ENCODE measurements at regions not wholly inside any gene's neighbourhood (a gene's known extent, or its start where the extent isn't known, plus 50 kb on each side); places are given as distances from the start of the nearest gene placed in this dataset.

GRCh38 chr4:22873899-22874298 is 181.2 kb downstream of the GBA3 start:
- Mint-ChIP-seq H3K27me3 (ENCODE audit: unreplicated experiment) (no peaks in the 10 kb centered on the region), H3K4me1 (ENCODE audit: low read depth, unreplicated experiment) (no peaks in the 10 kb centered on the region), H3K36me3 (ENCODE audit: unreplicated experiment) (no peaks in the 10 kb centered on the region), H3K9me3 (ENCODE audit: unreplicated experiment) (no peaks in the 10 kb centered on the region), H3K4me3 (ENCODE audit: unreplicated experiment) (no peak overlapping the region), H3K27ac (ENCODE audit: unreplicated experiment) (no peak overlapping the region)
- TF ChIP-seq, protein P1, sequence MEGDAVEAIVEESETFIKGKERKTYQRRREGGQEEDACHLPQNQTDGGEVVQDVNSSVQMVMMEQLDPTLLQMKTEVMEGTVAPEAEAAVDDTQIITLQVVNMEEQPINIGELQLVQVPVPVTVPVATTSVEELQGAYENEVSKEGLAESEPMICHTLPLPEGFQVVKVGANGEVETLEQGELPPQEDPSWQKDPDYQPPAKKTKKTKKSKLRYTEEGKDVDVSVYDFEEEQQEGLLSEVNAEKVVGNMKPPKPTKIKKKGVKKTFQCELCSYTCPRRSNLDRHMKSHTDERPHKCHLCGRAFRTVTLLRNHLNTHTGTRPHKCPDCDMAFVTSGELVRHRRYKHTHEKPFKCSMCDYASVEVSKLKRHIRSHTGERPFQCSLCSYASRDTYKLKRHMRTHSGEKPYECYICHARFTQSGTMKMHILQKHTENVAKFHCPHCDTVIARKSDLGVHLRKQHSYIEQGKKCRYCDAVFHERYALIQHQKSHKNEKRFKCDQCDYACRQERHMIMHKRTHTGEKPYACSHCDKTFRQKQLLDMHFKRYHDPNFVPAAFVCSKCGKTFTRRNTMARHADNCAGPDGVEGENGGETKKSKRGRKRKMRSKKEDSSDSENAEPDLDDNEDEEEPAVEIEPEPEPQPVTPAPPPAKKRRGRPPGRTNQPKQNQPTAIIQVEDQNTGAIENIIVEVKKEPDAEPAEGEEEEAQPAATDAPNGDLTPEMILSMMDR (IDR thresholded peaks at IDR 0.05; ENCODE audit: partially characterized antibody, unreplicated experiment), result no peak
- no peak for DNase-seq

- Mint-ChIP-seq H3K9me3 (ENCODE audit: unreplicated experiment) (no peaks in the 10 kb centered on the region), H3K36me3 (ENCODE audit: unreplicated experiment) (no peaks in the 10 kb centered on the region), H3K4me3 (ENCODE audit: unreplicated experiment) (no peak overlapping the region), H3K4me1 (ENCODE audit: low read depth, unreplicated experiment) (no peaks in the 10 kb centered on the region), H3K27me3 (ENCODE audit: unreplicated experiment) (no peaks in the 10 kb centered on the region), H3K27ac (ENCODE audit: unreplicated experiment) (no peak overlapping the region)
- DNase-seq, result no peak
- TF ChIP-seq, protein P1 (IDR thresholded peaks at IDR 0.05; ENCODE audit: partially characterized antibody, unreplicated experiment), result no peak
Measured at GRCh38 chr4:22870847-22871449, 178.2 kb downstream of the GBA3 start.

DNA sequence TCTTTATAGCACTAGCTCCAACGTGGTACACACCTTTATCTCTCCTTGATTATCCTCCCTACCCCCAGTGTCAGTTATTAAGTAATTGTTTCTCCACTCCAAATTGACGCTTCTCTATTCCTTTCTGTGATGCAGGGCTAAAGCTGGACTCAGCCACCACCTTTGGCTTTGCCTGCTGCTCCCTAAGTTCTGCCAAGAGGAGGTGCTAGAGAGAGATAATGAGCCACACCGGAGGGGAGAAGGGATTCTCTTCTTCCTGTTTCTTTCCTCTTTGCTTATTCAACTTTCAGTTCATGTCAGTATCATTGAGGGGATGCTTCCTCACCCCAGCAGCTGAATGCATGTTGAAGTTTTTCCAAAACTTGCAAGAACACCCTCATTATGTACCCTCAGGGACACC is 176.5 kb downstream of the GBA3 start:
- Mint-ChIP-seq H3K27me3 (ENCODE audit: unreplicated experiment) (no peaks in the 10 kb centered on the region), H3K9me3 (ENCODE audit: unreplicated experiment) (no peaks in the 10 kb centered on the region), H3K4me3 (ENCODE audit: unreplicated experiment) (no peak overlapping the region), H3K36me3 (ENCODE audit: unreplicated experiment) (no peaks in the 10 kb centered on the region), H3K4me1 (ENCODE audit: low read depth, unreplicated experiment) (no peaks in the 10 kb centered on the region), H3K27ac (ENCODE audit: unreplicated experiment) (no peak overlapping the region)
- DNase-seq, result no peak
- TF ChIP-seq, protein P1 (IDR thresholded peaks at IDR 0.05; ENCODE audit: partially characterized antibody, unreplicated experiment), result no peak
